HG03558 (cell line): ENCODE measurements at regions not wholly inside any gene's neighbourhood (a gene's known extent, or its start where the extent isn't known, plus 50 kb on each side); places are given as distances from the start of the nearest gene placed in this dataset.

ENCODE experiments used
- ATAC-seq: cut with Tn5 transposase; IDR thresholded peaks from one replicate; pipeline ENCODE4 v1.9.1; 2021; ENCODE audit warnings: moderate number of reproducible peaks; ENCODE audit not compliant: unreplicated experiment; ENCODE audit errors: extremely low read depth

- ATAC-seq, result no peak
These were observed 119.8 kb upstream of the SLC25A33 start for GRCh38 chr1:9419369-9420041.

- no peak for ATAC-seq
These were observed 118.3 kb upstream of the SLC25A33 start for GRCh38 chr1:9420835-9421532.

- ATAC-seq, result no peak
These were observed 117.8 kb upstream of the SLC25A33 start for GRCh38 chr1:9421533-9421873.

- ATAC-seq, result no peak
These were observed 116.9 kb upstream of the SLC25A33 start for GRCh38 chr1:9422321-9422720.

GRCh38 chr1:9422911-9423505 lies 116.3 kb upstream of the SLC25A33 start:
- no peak for ATAC-seq

GRCh38 chr1:9424261-9424660 lies 115.0 kb upstream of the SLC25A33 start:
- no peak for ATAC-seq

GRCh38 chr1:9425859-9426258 lies 113.4 kb upstream of the SLC25A33 start:
- ATAC-seq, result no peak

GRCh38 chr1:9426291-9426711 lies 113.0 kb upstream of the SLC25A33 start:
- ATAC-seq, result no peak

GRCh38 chr1:9427388-9427787 lies 111.9 kb upstream of the SLC25A33 start:
- no peak for ATAC-seq

- ATAC-seq, result peak; percentile 60
These were observed 110.5 kb upstream of the SLC25A33 start for GRCh38 chr1:9428601-9429341.

- ATAC-seq, result no peak
These were observed 109.9 kb upstream of the SLC25A33 start for GRCh38 chr1:9429342-9429711.

- no peak for ATAC-seq
These were observed 104.8 kb upstream of the SLC25A33 start for GRCh38 chr1:9434247-9435152.

- ATAC-seq, result no peak
These were observed 104.1 kb upstream of the SLC25A33 start for GRCh38 chr1:9435153-9435636.

GRCh38 chr1:9435854-9436640 lies 103.2 kb upstream of the SLC25A33 start:
- no peak for ATAC-seq

GRCh38 chr1:9437961-9438430 lies 101.3 kb upstream of the SLC25A33 start:
- ATAC-seq, result no peak

GRCh38 chr1:9438431-9439073 lies 100.7 kb upstream of the SLC25A33 start:
- ATAC-seq, result no peak

- no peak for ATAC-seq
These were observed 100.0 kb upstream of the SLC25A33 start for GRCh38 chr1:9439074-9439761.

- ATAC-seq, result no peak
These were observed 99.0 kb upstream of the SLC25A33 start for GRCh38 chr1:9440261-9440660.
